ENCODE measurements at regions not wholly inside any gene's neighbourhood (a gene's known extent, or its start where the extent isn't known, plus 50 kb on each side); places are given as distances from the start of the nearest gene placed in this dataset.

DNA sequence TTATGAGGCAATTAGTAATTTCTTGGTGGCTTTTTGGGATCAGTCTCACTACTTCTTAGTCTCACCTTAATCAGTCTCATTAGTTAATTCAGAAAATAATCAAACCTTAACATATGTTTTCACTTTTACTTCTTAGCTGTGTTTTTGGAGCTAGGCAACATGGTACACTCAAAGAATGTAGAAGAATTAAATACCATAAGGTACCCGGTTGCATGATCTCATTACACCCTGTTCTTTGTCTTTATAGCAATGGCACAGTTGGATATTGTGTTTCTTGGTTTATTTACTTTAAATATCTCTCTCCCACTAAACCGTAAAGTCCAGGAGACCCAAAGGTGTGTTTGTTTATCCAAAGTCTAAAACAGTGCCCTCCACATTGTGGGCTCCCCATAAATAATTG, 132.3 kb downstream of the TNFSF18 start:
- Histone ChIP-seq H3K9me3 (ENCODE audit: control insufficient read depth in 2 of 2, insufficient read depth in 1 of 2, low read length in 1 of 2) (peaks cover 0 to 1% of the 10 kb centered on the region in 2 donors), H3K4me3 (ENCODE audit: low read length in 2 of 2) (no peak overlapping the region), H3K27me3 (ENCODE audit: control insufficient read depth in 2 of 2, insufficient read depth in 1 of 2, low read length in 1 of 2) (no peaks in the 10 kb centered on the region), H3K4me1 (ENCODE audit: control insufficient read depth in 2 of 2, insufficient read depth in 2 of 2, low read length in 2 of 2) (no peaks in the 10 kb centered on the region), H3K36me3 (ENCODE audit: control insufficient read depth in 2 of 2, insufficient read depth in 2 of 2, low read length in 1 of 2) (no peaks in the 10 kb centered on the region), H3K27ac (ENCODE audit: low read depth in 1 of 2, low read length in 1 of 2) (no peak overlapping the region)
- WGBS: 96% methylated on average over 2 of the region's 2 CpGs
- no peak for DNase-seq (ENCODE audit: low read depth in 6 of 9, low spot score in 9 of 9)

- H3K4me1 ChIP-seq (ENCODE audit: control insufficient read depth in 2 of 2, insufficient read depth in 2 of 2, low read length in 2 of 2): no peaks in the 10 kb centered on the region
- no peak for DNase-seq (ENCODE audit: low read depth in 6 of 9, low spot score in 9 of 9)
- H3K27ac ChIP-seq (ENCODE audit: low read depth in 1 of 2, low read length in 1 of 2): no peak overlapping the region
- no peaks in the 10 kb centered on the region for H3K36me3 ChIP-seq (ENCODE audit: control insufficient read depth in 2 of 2, insufficient read depth in 2 of 2, low read length in 1 of 2)
- H3K9me3 ChIP-seq (ENCODE audit: control insufficient read depth in 2 of 2, insufficient read depth in 1 of 2, low read length in 1 of 2): no peaks in the 10 kb centered on the region
- WGBS: 87% methylated on average over 2 of the region's 2 CpGs
- no peaks in the 10 kb centered on the region for H3K27me3 ChIP-seq (ENCODE audit: control insufficient read depth in 2 of 2, insufficient read depth in 1 of 2, low read length in 1 of 2)
- no peak overlapping the region for H3K4me3 ChIP-seq (ENCODE audit: low read length in 2 of 2)
These were observed 124.7 kb downstream of the TNFSF18 start for GRCh38 chr1:172926070-172926469.

DNA sequence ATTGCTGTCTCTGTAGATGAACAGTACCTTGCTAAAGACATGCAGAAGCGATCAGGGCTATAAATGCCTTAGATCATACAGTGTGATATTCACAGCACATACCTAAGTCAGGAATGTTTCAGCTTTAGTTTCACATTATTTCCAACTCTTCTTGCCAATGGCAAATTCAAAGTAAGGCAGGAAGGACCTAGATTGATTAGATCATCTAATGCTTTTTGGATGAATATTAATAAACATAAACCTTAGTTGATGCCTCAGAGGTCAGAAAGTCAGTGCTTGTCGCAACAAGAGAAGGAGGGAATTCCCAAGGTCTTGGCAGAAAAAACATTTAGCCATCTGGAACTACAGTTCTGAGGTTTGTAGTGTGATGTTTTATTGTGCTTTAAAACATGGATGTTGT, 122.3 kb downstream of the TNFSF18 start:
- Histone ChIP-seq H3K4me3 (ENCODE audit: low read length in 2 of 2) (no peak overlapping the region), H3K27me3 (ENCODE audit: control insufficient read depth in 2 of 2, insufficient read depth in 1 of 2, low read length in 1 of 2) (no peaks in the 10 kb centered on the region), H3K9me3 (ENCODE audit: control insufficient read depth in 2 of 2, insufficient read depth in 1 of 2, low read length in 1 of 2) (no peaks in the 10 kb centered on the region), H3K27ac (ENCODE audit: low read depth in 1 of 2, low read length in 1 of 2) (no peak overlapping the region), H3K36me3 (ENCODE audit: control insufficient read depth in 2 of 2, insufficient read depth in 2 of 2, low read length in 1 of 2) (no peaks in the 10 kb centered on the region), H3K4me1 (ENCODE audit: control insufficient read depth in 2 of 2, insufficient read depth in 2 of 2, low read length in 2 of 2) (no peaks in the 10 kb centered on the region)
- 92% methylated on average over 2 of the region's 2 CpGs for WGBS
- no peak for DNase-seq (ENCODE audit: low read depth in 6 of 9, low spot score in 9 of 9)

GRCh38 chr1:172929006-172929405, 121.7 kb downstream of the TNFSF18 start:
- H3K27ac ChIP-seq (ENCODE audit: low read depth in 1 of 2, low read length in 1 of 2): peak overlapping the region in 1 of 2 donors; percentile 5
- no peak for DNase-seq (ENCODE audit: low read depth in 6 of 9, low spot score in 9 of 9)
- H3K4me3 ChIP-seq (ENCODE audit: low read length in 2 of 2): no peak overlapping the region
- no peaks in the 10 kb centered on the region for H3K27me3 ChIP-seq (ENCODE audit: control insufficient read depth in 2 of 2, insufficient read depth in 1 of 2, low read length in 1 of 2)
- H3K4me1 ChIP-seq (ENCODE audit: control insufficient read depth in 2 of 2, insufficient read depth in 2 of 2, low read length in 2 of 2): peaks cover 0 to 2% of the 10 kb centered on the region in 2 donors
- WGBS: 94% methylated on average over 2 of the region's 2 CpGs
- H3K9me3 ChIP-seq (ENCODE audit: control insufficient read depth in 2 of 2, insufficient read depth in 1 of 2, low read length in 1 of 2): no peaks in the 10 kb centered on the region
- no peaks in the 10 kb centered on the region for H3K36me3 ChIP-seq (ENCODE audit: control insufficient read depth in 2 of 2, insufficient read depth in 2 of 2, low read length in 1 of 2)

GRCh38 chr1:172930142-172930541, 120.6 kb downstream of the TNFSF18 start:
- WGBS: 88% methylated on average over 2 of the region's 2 CpGs
- Histone ChIP-seq H3K4me3 (ENCODE audit: low read length in 2 of 2) (no peak overlapping the region), H3K4me1 (ENCODE audit: control insufficient read depth in 2 of 2, insufficient read depth in 2 of 2, low read length in 2 of 2) (peaks cover 0 to 2% of the 10 kb centered on the region in 2 donors), H3K36me3 (ENCODE audit: control insufficient read depth in 2 of 2, insufficient read depth in 2 of 2, low read length in 1 of 2) (no peaks in the 10 kb centered on the region), H3K27me3 (ENCODE audit: control insufficient read depth in 2 of 2, insufficient read depth in 1 of 2, low read length in 1 of 2) (no peaks in the 10 kb centered on the region), H3K27ac (ENCODE audit: low read depth in 1 of 2, low read length in 1 of 2) (no peak overlapping the region), H3K9me3 (ENCODE audit: control insufficient read depth in 2 of 2, insufficient read depth in 1 of 2, low read length in 1 of 2) (no peaks in the 10 kb centered on the region)
- DNase-seq (ENCODE audit: low read depth in 6 of 9, low spot score in 9 of 9): no peak

- Histone ChIP-seq H3K36me3 (ENCODE audit: control insufficient read depth in 2 of 2, insufficient read depth in 2 of 2, low read length in 1 of 2) (no peaks in the 10 kb centered on the region), H3K27ac (ENCODE audit: low read depth in 1 of 2, low read length in 1 of 2) (no peak overlapping the region), H3K9me3 (ENCODE audit: control insufficient read depth in 2 of 2, insufficient read depth in 1 of 2, low read length in 1 of 2) (no peaks in the 10 kb centered on the region), H3K4me1 (ENCODE audit: control insufficient read depth in 2 of 2, insufficient read depth in 2 of 2, low read length in 2 of 2) (peaks cover 0 to 2% of the 10 kb centered on the region in 2 donors), H3K4me3 (ENCODE audit: low read length in 2 of 2) (no peak overlapping the region), H3K27me3 (ENCODE audit: control insufficient read depth in 2 of 2, insufficient read depth in 1 of 2, low read length in 1 of 2) (no peaks in the 10 kb centered on the region)
- no peak for DNase-seq (ENCODE audit: low read depth in 6 of 9, low spot score in 9 of 9)
- 100% methylated on average over 1 of the region's 1 CpG for WGBS
These were observed 119.4 kb downstream of the TNFSF18 start for GRCh38 chr1:172931340-172931739.

DNA sequence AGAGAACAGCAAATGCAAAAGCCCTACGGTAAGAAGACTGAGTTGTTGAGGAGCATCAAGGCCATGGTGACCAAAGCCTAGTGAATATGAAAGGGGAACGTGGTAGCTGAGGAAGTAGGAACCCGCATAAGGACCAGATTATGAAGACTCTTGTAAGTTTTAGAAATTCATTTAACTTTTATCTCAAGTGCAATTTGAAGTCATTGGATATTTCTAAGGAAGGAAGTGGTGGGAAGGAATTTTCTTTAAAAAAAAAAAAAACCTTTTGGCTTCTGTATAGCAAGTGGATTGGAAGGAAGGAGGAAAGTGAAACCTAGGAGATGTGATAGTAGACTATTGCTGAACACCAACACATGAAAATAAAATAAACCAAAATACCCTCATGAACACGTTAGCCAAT, 119.0 kb downstream of the TNFSF18 start:
- Histone ChIP-seq H3K36me3 (ENCODE audit: control insufficient read depth in 2 of 2, insufficient read depth in 2 of 2, low read length in 1 of 2) (no peaks in the 10 kb centered on the region), H3K4me3 (ENCODE audit: low read length in 2 of 2) (no peak overlapping the region), H3K27ac (ENCODE audit: low read depth in 1 of 2, low read length in 1 of 2) (no peak overlapping the region), H3K4me1 (ENCODE audit: control insufficient read depth in 2 of 2, insufficient read depth in 2 of 2, low read length in 2 of 2) (peaks cover 0 to 2% of the 10 kb centered on the region in 2 donors), H3K9me3 (ENCODE audit: control insufficient read depth in 2 of 2, insufficient read depth in 1 of 2, low read length in 1 of 2) (no peaks in the 10 kb centered on the region), H3K27me3 (ENCODE audit: control insufficient read depth in 2 of 2, insufficient read depth in 1 of 2, low read length in 1 of 2) (no peaks in the 10 kb centered on the region)
- DNase-seq (ENCODE audit: low read depth in 6 of 9, low spot score in 9 of 9): no peak
- WGBS: 96% methylated on average over 4 of the region's 4 CpGs

- no peaks in the 10 kb centered on the region for H3K36me3 ChIP-seq (ENCODE audit: control insufficient read depth in 2 of 2, insufficient read depth in 2 of 2, low read length in 1 of 2)
- WGBS: 97% methylated on average over 1 of the region's 1 CpG
- no peaks in the 10 kb centered on the region for H3K9me3 ChIP-seq (ENCODE audit: control insufficient read depth in 2 of 2, insufficient read depth in 1 of 2, low read length in 1 of 2)
- no peak for DNase-seq (ENCODE audit: low read depth in 6 of 9, low spot score in 9 of 9)
- no peak overlapping the region for H3K4me3 ChIP-seq (ENCODE audit: low read length in 2 of 2)
- H3K4me1 ChIP-seq (ENCODE audit: control insufficient read depth in 2 of 2, insufficient read depth in 2 of 2, low read length in 2 of 2): peaks cover 0 to 2% of the 10 kb centered on the region in 2 donors
- H3K27ac ChIP-seq (ENCODE audit: low read depth in 1 of 2, low read length in 1 of 2): no peak overlapping the region
- no peaks in the 10 kb centered on the region for H3K27me3 ChIP-seq (ENCODE audit: control insufficient read depth in 2 of 2, insufficient read depth in 1 of 2, low read length in 1 of 2)
These were observed 117.8 kb downstream of the TNFSF18 start for GRCh38 chr1:172932981-172933380.

- no peaks in the 10 kb centered on the region for H3K36me3 ChIP-seq (ENCODE audit: control insufficient read depth in 2 of 2, insufficient read depth in 2 of 2, low read length in 1 of 2)
- peak overlapping the region in 1 of 2 donors; percentile 37 for H3K27ac ChIP-seq (ENCODE audit: low read depth in 1 of 2, low read length in 1 of 2)
- no peaks in the 10 kb centered on the region for H3K27me3 ChIP-seq (ENCODE audit: control insufficient read depth in 2 of 2, insufficient read depth in 1 of 2, low read length in 1 of 2)
- H3K4me3 ChIP-seq (ENCODE audit: low read length in 2 of 2): no peak overlapping the region
- WGBS: 98% methylated on average over 4 of the region's 4 CpGs
- no peaks in the 10 kb centered on the region for H3K9me3 ChIP-seq (ENCODE audit: control insufficient read depth in 2 of 2, insufficient read depth in 1 of 2, low read length in 1 of 2)
- no peak for DNase-seq (ENCODE audit: low read depth in 6 of 9, low spot score in 9 of 9)
- peaks cover 0 to 2% of the 10 kb centered on the region in 2 donors for H3K4me1 ChIP-seq (ENCODE audit: control insufficient read depth in 2 of 2, insufficient read depth in 2 of 2, low read length in 2 of 2)
These were observed 116.4 kb downstream of the TNFSF18 start for GRCh38 chr1:172934417-172934762.

DNA sequence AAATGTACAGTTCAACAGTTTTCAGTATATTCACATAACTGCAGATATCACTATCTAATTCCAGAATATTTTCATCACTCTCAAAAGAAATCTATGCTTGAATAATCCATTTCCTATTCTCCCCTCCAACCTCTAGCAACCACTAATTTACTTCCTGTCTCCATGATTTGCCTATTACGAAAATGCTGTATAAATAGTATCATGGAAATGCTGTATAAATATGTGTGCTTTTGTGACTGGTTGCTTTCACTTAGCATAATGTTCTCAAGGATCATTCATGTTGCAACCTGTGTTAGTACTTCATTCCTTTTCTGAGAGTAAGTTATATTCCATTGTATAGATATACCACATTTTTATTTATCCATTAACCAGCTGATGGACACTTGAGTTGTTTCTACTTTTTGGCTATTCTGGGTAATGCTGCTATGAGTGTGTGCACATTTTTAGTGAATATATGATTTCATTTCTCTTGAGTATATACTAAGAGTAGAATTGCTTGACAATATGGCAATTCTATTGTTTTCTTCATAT, 115.6 kb downstream of the TNFSF18 start:
- Histone ChIP-seq H3K27me3 (ENCODE audit: control insufficient read depth in 2 of 2, insufficient read depth in 1 of 2, low read length in 1 of 2) (no peaks in the 10 kb centered on the region), H3K9me3 (ENCODE audit: control insufficient read depth in 2 of 2, insufficient read depth in 1 of 2, low read length in 1 of 2) (no peaks in the 10 kb centered on the region), H3K4me1 (ENCODE audit: control insufficient read depth in 2 of 2, insufficient read depth in 2 of 2, low read length in 2 of 2) (peaks cover 0 to 2% of the 10 kb centered on the region in 2 donors), H3K36me3 (ENCODE audit: control insufficient read depth in 2 of 2, insufficient read depth in 2 of 2, low read length in 1 of 2) (no peaks in the 10 kb centered on the region), H3K4me3 (ENCODE audit: low read length in 2 of 2) (no peak overlapping the region), H3K27ac (ENCODE audit: low read depth in 1 of 2, low read length in 1 of 2) (no peak overlapping the region)
- WGBS: 93% methylated on average over 1 of the region's 1 CpG
- DNase-seq (ENCODE audit: low read depth in 6 of 9, low spot score in 9 of 9): no peak
